ENCODE measurements at regions not wholly inside any gene's neighbourhood (a gene's known extent, or its start where the extent isn't known, plus 50 kb on each side); places are given as distances from the start of the nearest gene placed in this dataset.

DNA sequence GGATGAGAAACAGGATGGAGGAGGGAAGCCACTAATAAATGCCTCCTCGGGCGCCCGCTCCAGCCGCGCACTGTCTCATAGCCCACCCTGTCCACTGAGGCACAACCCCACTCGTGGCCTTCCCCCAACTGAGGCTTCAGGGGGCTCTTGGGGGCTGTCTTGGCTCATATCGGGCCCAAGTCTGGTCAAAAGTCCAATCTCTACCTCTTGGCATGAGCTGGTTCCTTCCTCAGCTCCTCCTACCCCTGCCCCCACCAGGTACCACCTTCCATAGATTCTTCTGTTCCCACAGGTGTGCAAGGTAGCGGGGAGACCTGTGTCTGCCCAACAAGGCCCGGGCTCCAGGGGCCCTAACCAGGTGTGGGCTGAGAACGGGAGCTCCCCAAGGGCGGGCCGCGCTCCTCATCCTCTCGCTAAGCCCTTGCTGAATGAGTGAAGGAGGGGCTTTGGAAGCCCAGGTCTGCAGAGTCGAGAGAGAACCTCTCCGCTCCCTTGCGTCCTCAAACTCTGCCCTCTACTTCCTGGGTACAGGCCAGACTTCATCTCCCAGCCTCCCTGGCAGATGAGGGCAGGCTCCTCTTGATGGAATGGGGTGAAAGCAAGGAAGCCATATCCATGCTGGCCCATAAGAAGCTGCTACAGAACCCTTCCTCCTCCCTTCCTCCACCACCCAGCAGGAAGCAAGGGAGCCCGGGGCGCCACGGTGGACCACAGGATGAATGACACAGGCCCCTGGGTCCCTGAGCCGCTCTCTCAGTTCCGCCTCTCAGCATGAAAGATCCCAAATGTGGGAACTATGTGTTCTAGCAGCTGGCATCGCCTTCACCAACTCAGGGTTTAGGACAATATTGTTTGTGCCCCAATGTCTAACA lies 74.7 kb downstream of the PSMG1 start:
- no peaks in the 10 kb centered on the region for H3K9me3 ChIP-seq
- no peak overlapping the region for H3K4me3 ChIP-seq
- no peak overlapping the region for H3K27ac ChIP-seq
- ATAC-seq (no peak), DNase-seq (no peak)
- H3K27me3 ChIP-seq, result no peaks in the 10 kb centered on the region
- TF ChIP-seq, protein P1, sequence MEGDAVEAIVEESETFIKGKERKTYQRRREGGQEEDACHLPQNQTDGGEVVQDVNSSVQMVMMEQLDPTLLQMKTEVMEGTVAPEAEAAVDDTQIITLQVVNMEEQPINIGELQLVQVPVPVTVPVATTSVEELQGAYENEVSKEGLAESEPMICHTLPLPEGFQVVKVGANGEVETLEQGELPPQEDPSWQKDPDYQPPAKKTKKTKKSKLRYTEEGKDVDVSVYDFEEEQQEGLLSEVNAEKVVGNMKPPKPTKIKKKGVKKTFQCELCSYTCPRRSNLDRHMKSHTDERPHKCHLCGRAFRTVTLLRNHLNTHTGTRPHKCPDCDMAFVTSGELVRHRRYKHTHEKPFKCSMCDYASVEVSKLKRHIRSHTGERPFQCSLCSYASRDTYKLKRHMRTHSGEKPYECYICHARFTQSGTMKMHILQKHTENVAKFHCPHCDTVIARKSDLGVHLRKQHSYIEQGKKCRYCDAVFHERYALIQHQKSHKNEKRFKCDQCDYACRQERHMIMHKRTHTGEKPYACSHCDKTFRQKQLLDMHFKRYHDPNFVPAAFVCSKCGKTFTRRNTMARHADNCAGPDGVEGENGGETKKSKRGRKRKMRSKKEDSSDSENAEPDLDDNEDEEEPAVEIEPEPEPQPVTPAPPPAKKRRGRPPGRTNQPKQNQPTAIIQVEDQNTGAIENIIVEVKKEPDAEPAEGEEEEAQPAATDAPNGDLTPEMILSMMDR (IDR thresholded peaks at IDR 0.05), result no peak
- intact Hi-C loops (cut with DNase I), result loop anchor here in 1 of 2 donors (10.0 kb wide), 1 partner anchor 184 kb away; no protein-coding TSS in a partner anchor
- H3K36me3 ChIP-seq, result no peaks in the 10 kb centered on the region
- H3K4me1 ChIP-seq, result peaks cover 7 to 34% of the 10 kb centered on the region in 2 donors

DNA sequence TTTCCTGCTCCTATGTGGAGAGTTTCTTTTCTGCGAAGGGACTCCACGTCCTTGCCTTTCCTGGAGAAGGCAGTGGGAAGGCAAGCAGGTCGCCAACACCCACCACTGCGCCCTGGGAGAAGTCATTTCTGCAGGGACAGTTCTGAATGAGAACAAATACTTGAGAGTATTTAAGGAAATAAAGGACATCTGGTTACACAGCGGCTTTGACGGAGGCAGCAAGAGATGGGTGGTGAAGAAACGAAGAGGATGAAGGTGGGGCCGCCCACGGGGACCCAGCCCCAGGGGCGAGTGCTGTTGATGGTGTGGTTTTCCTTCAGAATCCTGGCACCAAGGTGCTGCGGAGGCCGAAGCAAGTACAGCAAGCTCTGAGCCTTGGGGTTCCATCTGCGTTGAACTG lies 75.5 kb downstream of the PSMG1 start:
- Histone ChIP-seq H3K27ac (no peak overlapping the region), H3K27me3 (no peaks in the 10 kb centered on the region), H3K9me3 (no peaks in the 10 kb centered on the region), H3K36me3 (no peaks in the 10 kb centered on the region), H3K4me1 (peaks cover 7 to 35% of the 10 kb centered on the region in 2 donors), H3K4me3 (no peak overlapping the region)
- no peak for DNase-seq
- ATAC-seq, result no peak
- intact Hi-C loops (cut with DNase I), result loop anchor here in 1 of 2 donors (10.0 kb wide), 1 partner anchor 183 kb away; no protein-coding TSS in a partner anchor
- TF ChIP-seq, protein P1 (IDR thresholded peaks at IDR 0.05), result no peak

DNA sequence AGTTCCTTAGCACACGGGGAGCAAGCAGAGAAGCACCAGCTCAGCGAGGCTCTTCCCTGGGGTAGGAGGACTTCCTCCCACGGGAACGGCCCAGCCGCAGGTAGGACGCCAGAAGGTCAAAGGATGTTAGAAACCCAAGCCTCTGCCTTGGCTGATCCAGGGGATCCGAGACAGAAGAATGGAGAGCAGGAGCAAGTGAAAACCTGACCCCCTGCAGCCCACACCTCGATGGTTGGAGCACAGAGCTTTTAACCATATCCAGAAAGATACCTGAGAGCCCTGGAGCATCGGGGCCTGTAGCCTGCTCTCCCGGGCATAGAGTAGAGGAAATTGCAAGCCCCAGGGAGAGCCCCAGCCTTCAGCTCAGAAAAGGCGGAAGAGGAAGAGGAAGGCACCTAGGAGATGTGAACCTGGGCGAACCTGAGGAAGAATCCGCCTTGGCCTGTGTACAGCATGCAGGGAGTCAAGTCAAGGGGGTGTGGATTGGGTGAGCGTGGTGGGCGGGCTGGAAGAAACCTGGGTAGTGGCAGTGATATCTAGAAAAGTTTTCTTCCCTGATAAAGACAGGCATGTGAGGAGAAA lies 76.3 kb downstream of the PSMG1 start:
- ATAC-seq (no peak), DNase-seq (no peak)
- Histone ChIP-seq H3K4me3 (no peak overlapping the region), H3K4me1 (peaks cover 7 to 35% of the 10 kb centered on the region in 2 donors), H3K27ac (no peak overlapping the region), H3K27me3 (no peaks in the 10 kb centered on the region), H3K9me3 (no peaks in the 10 kb centered on the region), H3K36me3 (no peaks in the 10 kb centered on the region)
- TF ChIP-seq, protein P1 (IDR thresholded peaks at IDR 0.05), result no peak
- intact Hi-C loops (cut with DNase I), result loop anchor here in 1 of 2 donors (10.0 kb wide), 1 partner anchor 182 kb away; no protein-coding TSS in a partner anchor

DNA sequence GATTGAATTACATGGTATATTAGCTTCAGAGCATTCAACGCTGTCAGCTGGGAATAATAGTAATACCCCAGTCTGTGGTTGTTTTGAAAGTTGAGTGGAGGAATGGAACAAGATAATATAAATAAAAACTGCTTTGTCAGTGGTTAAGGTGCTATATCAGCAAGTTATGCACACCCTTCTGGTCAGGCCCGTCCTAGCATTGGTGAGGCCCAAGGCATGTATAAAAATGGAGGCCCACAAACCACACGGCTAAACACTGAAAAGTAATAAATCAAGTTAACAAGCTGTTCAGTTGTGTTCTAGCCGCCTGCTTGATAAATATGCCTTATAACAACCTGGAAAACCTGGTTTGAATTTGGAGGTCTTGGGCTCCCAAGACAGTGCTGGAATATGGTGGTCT lies 77.4 kb downstream of the PSMG1 start:
- Histone ChIP-seq H3K27ac (peak overlapping the region in 1 of 2 donors; percentile 87), H3K9me3 (no peaks in the 10 kb centered on the region), H3K27me3 (no peaks in the 10 kb centered on the region), H3K4me3 (no peak overlapping the region), H3K4me1 (peaks cover 7 to 35% of the 10 kb centered on the region in 2 donors), H3K36me3 (no peaks in the 10 kb centered on the region)
- ATAC-seq, result no peak
- intact Hi-C loops (cut with DNase I), result loop anchor here in 1 of 2 donors (10.0 kb wide), 1 partner anchor 181 kb away; no protein-coding TSS in a partner anchor
- no peak for DNase-seq
- TF ChIP-seq, protein P1 (IDR thresholded peaks at IDR 0.05), result no peak

DNA sequence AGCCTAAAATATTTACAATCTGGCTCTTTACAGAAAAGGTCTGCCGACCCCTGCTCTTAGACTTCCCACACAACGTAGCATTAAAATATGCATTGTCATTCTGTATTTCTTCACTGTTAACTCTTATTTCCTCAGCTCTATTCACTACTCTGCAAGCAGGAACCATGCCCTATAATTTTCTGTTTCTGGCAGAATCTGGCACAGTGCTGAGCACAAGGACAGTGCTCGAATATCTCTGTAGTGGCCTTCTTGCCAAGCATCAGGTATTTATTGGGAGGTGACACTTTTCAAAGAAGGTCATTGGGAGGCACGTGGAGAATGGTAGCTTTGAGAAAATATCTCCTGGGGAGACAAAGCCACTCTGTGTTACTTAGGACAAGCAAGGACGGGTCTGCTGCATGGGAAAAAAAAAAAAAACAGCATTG lies 77.9 kb downstream of the PSMG1 start:
- intact Hi-C loops (cut with DNase I), result loop anchor here in 1 of 2 donors (10.0 kb wide), 1 partner anchor 181 kb away; no protein-coding TSS in a partner anchor
- Histone ChIP-seq H3K27ac (peak overlapping the region in 1 of 2 donors; percentile 87), H3K36me3 (no peaks in the 10 kb centered on the region), H3K27me3 (no peaks in the 10 kb centered on the region), H3K4me1 (peaks cover 7 to 35% of the 10 kb centered on the region in 2 donors), H3K9me3 (no peaks in the 10 kb centered on the region), H3K4me3 (peak overlapping the region in 1 of 2 donors; percentile 7)
- DNase-seq, result no peak
- ATAC-seq, result peak; percentile 42
- TF ChIP-seq, protein P1 (IDR thresholded peaks at IDR 0.05), result no peak

Data from left lung (tissue), 4 donors.